PC-3 (cell line): ENCODE measurements at regions not wholly inside any gene's neighbourhood (a gene's known extent, or its start where the extent isn't known, plus 50 kb on each side); places are given as distances from the start of the nearest gene placed in this dataset.

Experiments used
- ATAC-seq: fragments of 200-7000 bp; cut with Tn5 transposase; 2 replicates; pipeline ENCODE4 v1.9.1; 2020; ENCODE audit warnings: mild to moderate bottlenecking, moderate library complexity
- BruUV-seq: library from RNA; stranded (reverse); fragments of 400-500 nt; replicated peaks from 2 replicates; lab custom pipeline; 2021; lab: Mats Ljungman, UMichigan
- CTCF ChIA-PET: fragments of 300-600 bp; sonication (Branson Sonifier 250); formaldehyde crosslinking; loops from one replicate; lab custom pipeline; 2022; ENCODE audit warnings: antibody characterized with exemption; lab: Charles Lee
- POLR2A ChIA-PET: fragments of 300-600 bp; sonication (Branson Sonifier 250); formaldehyde crosslinking; loops from one replicate; lab custom pipeline; 2022; ENCODE audit warnings: antibody characterized with exemption; ENCODE audit not compliant: unreplicated experiment; lab: Charles Lee
- DNase-seq: peaks from one replicate; pipeline ENCODE4 v3.0.0-alpha.2; 2015
- H2AFZ ChIP-seq: fragments of 300-600 bp; sonication (generic); 2 replicates; pipeline ENCODE4 v1.6.0; 2016; ENCODE audit warnings: antibody characterized with exemption, low read length
- H3F3A ChIP-seq: fragments of 300-600 bp; sonication (generic); one replicate; pipeline ENCODE4 v1.6.0; 2017; ENCODE audit warnings: antibody characterized with exemption, low read length, control low read depth, mild to moderate bottlenecking; ENCODE audit not compliant: unreplicated experiment
- H3K27ac ChIP-seq: fragments of 300-600 bp; sonication (generic); 2 replicates; pipeline ENCODE4 v1.5.1; 2016; ENCODE audit warnings: mild to moderate bottlenecking, low read length
- H3K27me3 ChIP-seq: fragments of 300-600 bp; sonication (generic); 2 replicates; pipeline ENCODE4 v1.6.1; 2016; ENCODE audit warnings: low read length, mixed read lengths
- H3K36me3 ChIP-seq: fragments of 300-600 bp; sonication (generic); 2 replicates; pipeline ENCODE4 v1.6.1; 2016; ENCODE audit warnings: low read depth, mixed run types, low read length, mixed read lengths
- H3K4me1 ChIP-seq: fragments of 300-600 bp; sonication (generic); 2 replicates; pipeline ENCODE4 v1.5.1; 2016; ENCODE audit warnings: low read length; ENCODE audit not compliant: insufficient read depth
- H3K4me2 ChIP-seq: fragments of 300-600 bp; sonication (generic); 2 replicates; pipeline ENCODE4 v1.6.0; 2016; ENCODE audit warnings: low read length
- H3K4me3 ChIP-seq: fragments of 300-600 bp; sonication (generic); 2 replicates; pipeline ENCODE4 v1.5.1; 2016; ENCODE audit warnings: mild to moderate bottlenecking, low read length, mixed read lengths
- H3K79me2 ChIP-seq: fragments of 300-600 bp; sonication (generic); 2 replicates; pipeline ENCODE4 v1.6.1; 2017; ENCODE audit warnings: low read length, mixed read lengths
- H3K9ac ChIP-seq: fragments of 300-600 bp; sonication (generic); 2 replicates; pipeline ENCODE4 v1.6.0; 2016; ENCODE audit warnings: mild to moderate bottlenecking, low read length
- H3K9me2 ChIP-seq: fragments of 300-600 bp; sonication (generic); replicated peaks from 2 replicates; pipeline ENCODE4 v1.6.1; 2016; ENCODE audit warnings: mixed run types, low read length, mixed read lengths
- H3K9me3 ChIP-seq: fragments of 300-600 bp; sonication (generic); 2 replicates; pipeline ENCODE4 v1.6.1; 2016; ENCODE audit warnings: low read length, mixed read lengths
- H4K20me1 ChIP-seq: fragments of 300-600 bp; sonication (generic); 2 replicates; pipeline ENCODE4 v1.6.1; 2016; ENCODE audit warnings: low read length, mixed read lengths
- CTCF ChIP-seq: fragments of 300-600 bp; sonication (generic); conservative IDR thresholded peaks from 2 replicates; pipeline ENCODE4 v1.5.1; 2017; ENCODE audit warnings: antibody characterized with exemption, low read depth, mild to moderate bottlenecking, low read length
- EZH2 ChIP-seq: fragments of 300-600 bp; sonication (generic); IDR thresholded peaks from one replicate; pipeline ENCODE4 v1.6.1; 2017; ENCODE audit warnings: antibody characterized with exemption, mild to moderate bottlenecking, low read length; ENCODE audit not compliant: unreplicated experiment
- EZH2phosphoT487 ChIP-seq: fragments of 300-600 bp; sonication (generic); IDR thresholded peaks from 2 replicates; pipeline ENCODE4 v1.6.1; 2018; ENCODE audit warnings: mild to moderate bottlenecking, antibody characterized with exemption, low read length, borderline replicate concordance
- intact Hi-C: fragments of 100-400 bp; cut with micrococcal nuclease; formaldehyde crosslinking; loops from 2 replicates; pipeline ENCODE4 v1.9.0; 2023

GRCh38 chr3:19825193-19825592 lies 108.8 kb downstream of the EFHB start:
- TF ChIP-seq EZH2phosphoT487 (no peak), CTCF (no peak), EZH2 (no peak)
- POLR2A ChIA-PET, result no interaction called here
- Histone ChIP-seq H3K9me3 (no peaks in the 10 kb centered on the region), H3K27ac (no peak overlapping the region), H3K79me2 (no peaks in the 10 kb centered on the region), H3K9me2 (no peaks in the 10 kb centered on the region), H3K27me3 (peaks cover 20% of the 10 kb centered on the region), H2AFZ (no peak overlapping the region), H3K36me3 (no peaks in the 10 kb centered on the region), H3K4me1 (no peaks in the 10 kb centered on the region), H3K4me2 (no peak overlapping the region), H3K9ac (no peak overlapping the region), H3F3A (no peaks in the 10 kb centered on the region), H3K4me3 (no peak overlapping the region), H4K20me1 (no peaks in the 10 kb centered on the region)
- intact Hi-C loops, result no loop called here
- ATAC-seq, result no peak
- CTCF ChIA-PET, result no interaction called here
- no peak for DNase-seq
- BruUV-seq, result no TSS peak

DNA sequence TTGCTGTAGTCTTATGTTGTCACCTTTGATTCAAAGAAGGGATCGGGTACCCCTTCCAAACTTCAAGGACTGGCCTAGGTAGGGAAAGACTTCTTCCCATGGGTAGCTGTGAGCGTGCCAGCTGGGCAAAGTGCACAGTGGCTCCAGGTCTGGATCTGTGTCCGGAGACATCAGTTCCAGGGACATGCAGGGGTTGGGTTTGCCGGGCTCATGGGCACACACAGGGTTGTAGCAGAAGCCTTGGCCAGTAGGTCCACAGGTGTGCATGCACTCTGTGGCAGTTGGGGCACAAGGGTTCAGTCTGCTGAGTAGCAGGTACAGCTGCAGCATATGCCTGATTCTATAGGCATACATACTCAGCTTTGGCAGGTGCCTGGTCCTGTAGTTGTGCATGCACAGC lies 111.2 kb downstream of the EFHB start:
- H3K36me3 ChIP-seq, result no peaks in the 10 kb centered on the region
- no TSS peak for BruUV-seq

GRCh38 chr3:19816631-19817030 lies 117.4 kb downstream of the EFHB start:
- Histone ChIP-seq H3K36me3 (no peaks in the 10 kb centered on the region), H3F3A (no peaks in the 10 kb centered on the region), H3K4me1 (no peaks in the 10 kb centered on the region), H2AFZ (no peak overlapping the region), H4K20me1 (no peaks in the 10 kb centered on the region), H3K4me3 (no peak overlapping the region), H3K9me3 (no peaks in the 10 kb centered on the region), H3K27ac (no peak overlapping the region), H3K9ac (no peak overlapping the region), H3K27me3 (0 out of 2 replicates have a peak, but pooled peaks cover 9% of the 10 kb centered on the region), H3K9me2 (no peaks in the 10 kb centered on the region), H3K4me2 (no peak overlapping the region), H3K79me2 (no peaks in the 10 kb centered on the region)
- ChIA-PET POLR2A (no interaction called here), CTCF (no interaction called here)
- intact Hi-C loops, result no loop called here
- ATAC-seq (no peak), DNase-seq (no peak)
- no TSS peak for BruUV-seq
- TF ChIP-seq EZH2, result no peak
- no peak for TF ChIP-seq EZH2phosphoT487
- no peak for TF ChIP-seq CTCF

More for the DNA sequence above, 111.2 kb downstream of the EFHB start:
- H3K27me3 ChIP-seq, result peaks cover 11% of the 10 kb centered on the region
- H3K4me2 ChIP-seq, result no peak overlapping the region
- CTCF ChIA-PET, result no interaction called here
- no peak for DNase-seq
- ATAC-seq, result no peak
- TF ChIP-seq EZH2phosphoT487 (no peak), CTCF (no peak), EZH2 (no peak)
- no peaks in the 10 kb centered on the region for H3K9me2 ChIP-seq
- H4K20me1 ChIP-seq, result no peaks in the 10 kb centered on the region
- intact Hi-C loops, result no loop called here
- H3K79me2 ChIP-seq, result no peaks in the 10 kb centered on the region
- H3K9ac ChIP-seq, result no peak overlapping the region
- POLR2A ChIA-PET, result no interaction called here
- no peaks in the 10 kb centered on the region for H3K4me1 ChIP-seq
- H3F3A ChIP-seq, result no peaks in the 10 kb centered on the region
- no peaks in the 10 kb centered on the region for H3K9me3 ChIP-seq
- H3K4me3 ChIP-seq, result no peak overlapping the region
- H2AFZ ChIP-seq, result no peak overlapping the region
- no peak overlapping the region for H3K27ac ChIP-seq
